Brain microvascular endothelial cell (primary cell): ENCODE measurements at regions not wholly inside any gene's neighbourhood (a gene's known extent, or its start where the extent isn't known, plus 50 kb on each side); places are given as distances from the start of the nearest gene placed in this dataset.
"Not testable (repeated sequence)": the region's sequence is repeated elsewhere in the genome, so short reads cannot be mapped to it uniquely, and the experiment has no call there.

Experiments
- DNase-seq: peaks from one replicate; pipeline ENCODE4 v3.0.0-alpha.2; 2020
- H3K27ac ChIP-seq: fragments of 250-450 bp; sonication (Bioruptor Pico); 2 replicates; pipeline ENCODE4 v1.5.1; 2020; ENCODE audit warnings: mild to moderate bottlenecking, moderate library complexity
- H3K27me3 ChIP-seq: fragments of 250-450 bp; sonication (Bioruptor Pico); replicated peaks from 2 replicates; pipeline ENCODE4 v1.5.1; 2020; ENCODE audit warnings: mild to moderate bottlenecking
- H3K36me3 ChIP-seq: fragments of 250-450 bp; sonication (Bioruptor Pico); replicated peaks from 2 replicates; pipeline ENCODE4 v1.5.1; 2020; ENCODE audit warnings: mild to moderate bottlenecking
- H3K4me3 ChIP-seq: 2 replicates; pipeline ENCODE4 v1.5.1; 2011; ENCODE audit warnings: low read depth, mild to moderate bottlenecking, control low read depth, low read length, moderate library complexity
- CTCF ChIP-seq: IDR thresholded peaks from 2 replicates; pipeline ENCODE4 v1.5.1; 2011; ENCODE audit warnings: low read depth, mild to moderate bottlenecking, moderate library complexity, low read length, control low read depth, inconsistent platforms; ENCODE audit errors: missing control alignments
- in situ Hi-C: cut with HindIII; loops from 2 replicates; pipeline ENCODE4 v1.10.0; 2017; ENCODE audit warnings: low sequenced_read_pairs, low pct_ligation_motif_present

- in situ Hi-C loops: no loop called here
- H3K27ac ChIP-seq: no peak overlapping the region
- DNase-seq: no peak
- no peak overlapping the region for H3K4me3 ChIP-seq
- no peaks in the 10 kb centered on the region for H3K27me3 ChIP-seq
- no peak for TF ChIP-seq CTCF
- no peaks in the 10 kb centered on the region for H3K36me3 ChIP-seq
Measured at GRCh38 chr4:38468339-38468866, 195.6 kb upstream of the KLF3 start.

- Histone ChIP-seq H3K27ac (no peak overlapping the region), H3K27me3 (no peaks in the 10 kb centered on the region), H3K4me3 (no peak overlapping the region), H3K36me3 (no peaks in the 10 kb centered on the region)
- TF ChIP-seq CTCF: no peak
- in situ Hi-C loops: no loop called here
- no peak for DNase-seq
Measured at GRCh38 chr4:38469410-38469809, 194.6 kb upstream of the KLF3 start.

GRCh38 chr4:38470735-38471262, 193.2 kb upstream of the KLF3 start:
- Histone ChIP-seq H3K27ac (no peak overlapping the region), H3K27me3 (no peaks in the 10 kb centered on the region), H3K36me3 (no peaks in the 10 kb centered on the region), H3K4me3 (no peak overlapping the region)
- TF ChIP-seq CTCF: no peak
- no peak for DNase-seq
- in situ Hi-C loops: no loop called here

GRCh38 chr4:38482696-38483095, 181.3 kb upstream of the KLF3 start:
- DNase-seq: no peak
- in situ Hi-C loops: no loop called here

GRCh38 chr4:38483628-38484027, 180.4 kb upstream of the KLF3 start:
- DNase-seq, H3K27ac ChIP-seq, in situ Hi-C loops, H3K4me3 ChIP-seq, H3K27me3 ChIP-seq, H3K36me3 ChIP-seq: not testable (repeated sequence)

More at GRCh38 chr4:38482696-38483095, 181.3 kb upstream of the KLF3 start:
- Histone ChIP-seq H3K27ac (no peak overlapping the region), H3K36me3 (no peaks in the 10 kb centered on the region), H3K27me3 (no peaks in the 10 kb centered on the region), H3K4me3 (no peak overlapping the region)
- no peak for TF ChIP-seq CTCF

GRCh38 chr4:38489011-38489861, 174.8 kb upstream of the KLF3 start:
- no peak for TF ChIP-seq CTCF
- Histone ChIP-seq H3K4me3 (no peak overlapping the region), H3K27ac (no peak overlapping the region), H3K36me3 (no peaks in the 10 kb centered on the region), H3K27me3 (no peaks in the 10 kb centered on the region)
- in situ Hi-C loops: no loop called here
- DNase-seq: no peak
